Skeletal muscle satellite cell (primary cell): ENCODE measurements at regions not wholly inside any gene's neighbourhood (a gene's known extent, or its start where the extent isn't known, plus 50 kb on each side); places are given as distances from the start of the nearest gene placed in this dataset.

ENCODE experiments used
- H3K27me3 ChIP-seq: 2 replicates; pipeline ENCODE4 v1.7.0; 2013; ENCODE audit warnings: low read length; ENCODE audit not compliant: control insufficient read depth, insufficient read depth
- H3K36me3 ChIP-seq: 2 replicates; pipeline ENCODE4 v1.7.0; 2013; ENCODE audit warnings: mild to moderate bottlenecking, control low read depth, low read length; ENCODE audit not compliant: insufficient read depth
- H3K4me1 ChIP-seq: 2 replicates; pipeline ENCODE4 v1.7.0; 2013; ENCODE audit warnings: low read length; ENCODE audit not compliant: control insufficient read depth, insufficient read depth
- H3K4me2 ChIP-seq: 2 replicates; pipeline ENCODE4 v1.7.0; 2013; ENCODE audit warnings: mild to moderate bottlenecking, low read length
- H3K4me3 ChIP-seq: 2 replicates; pipeline ENCODE4 v1.7.0; 2013; ENCODE audit warnings: low read length
- H3K9ac ChIP-seq: 2 replicates; pipeline ENCODE4 v1.7.0; 2013; ENCODE audit warnings: mild to moderate bottlenecking, low read depth, low read length, moderate library complexity
- H3K9me3 ChIP-seq: replicated peaks from 2 replicates; pipeline ENCODE4 v1.7.0; 2013; ENCODE audit warnings: mild to moderate bottlenecking, control low read depth, low read length

DNA sequence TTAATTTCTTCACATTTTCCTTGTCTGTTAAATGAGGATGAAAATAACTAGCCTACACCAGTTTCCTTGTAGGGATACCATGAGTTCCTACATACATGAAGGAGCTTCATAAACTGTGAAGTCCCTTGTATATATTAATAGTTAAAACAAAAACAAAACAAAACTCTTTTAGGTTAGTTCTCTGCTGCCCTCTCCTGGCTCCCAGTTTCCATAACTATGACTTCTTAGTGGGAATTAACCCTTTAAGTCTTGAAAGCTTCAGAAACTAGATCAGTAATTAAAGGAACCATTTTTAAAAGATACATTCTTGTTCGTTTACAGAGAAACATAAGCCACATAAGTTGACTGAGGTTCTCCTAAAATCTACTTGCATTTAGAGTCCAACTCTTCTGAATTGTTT, 500.0 kb upstream of the C9orf72 start:
- H3K27me3 ChIP-seq = no peaks in the 10 kb centered on the region
- H3K9me3 ChIP-seq = no peaks in the 10 kb centered on the region
- no peak overlapping the region for H3K4me2 ChIP-seq
- no peak overlapping the region for H3K4me3 ChIP-seq
- no peaks in the 10 kb centered on the region for H3K36me3 ChIP-seq
- H3K9ac ChIP-seq = no peak overlapping the region
- H3K4me1 ChIP-seq = no peaks in the 10 kb centered on the region

DNA sequence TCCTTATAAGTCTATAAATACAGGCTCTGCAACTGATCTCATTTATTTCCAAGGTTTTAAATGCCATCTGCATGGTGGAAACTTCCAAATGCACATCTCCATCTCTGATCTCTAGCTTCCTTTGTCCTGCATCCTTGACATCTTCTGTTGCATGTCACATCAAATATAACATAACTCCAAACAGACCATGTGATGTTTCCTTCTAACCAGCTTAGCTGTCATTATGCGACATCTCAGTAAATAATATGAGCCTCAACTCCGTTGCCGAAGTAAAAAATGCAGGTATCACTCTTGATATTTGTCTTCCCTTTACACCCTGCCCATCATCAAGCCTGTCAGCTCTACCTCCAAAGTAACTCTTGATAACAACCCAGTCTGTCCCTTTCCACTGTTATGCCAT, 506.4 kb upstream of the C9orf72 start:
- Histone ChIP-seq H3K9ac (no peak overlapping the region), H3K4me2 (no peak overlapping the region), H3K27me3 (peaks cover 3% of the 10 kb centered on the region), H3K4me3 (no peak overlapping the region), H3K9me3 (no peaks in the 10 kb centered on the region), H3K4me1 (no peaks in the 10 kb centered on the region), H3K36me3 (no peaks in the 10 kb centered on the region)

DNA sequence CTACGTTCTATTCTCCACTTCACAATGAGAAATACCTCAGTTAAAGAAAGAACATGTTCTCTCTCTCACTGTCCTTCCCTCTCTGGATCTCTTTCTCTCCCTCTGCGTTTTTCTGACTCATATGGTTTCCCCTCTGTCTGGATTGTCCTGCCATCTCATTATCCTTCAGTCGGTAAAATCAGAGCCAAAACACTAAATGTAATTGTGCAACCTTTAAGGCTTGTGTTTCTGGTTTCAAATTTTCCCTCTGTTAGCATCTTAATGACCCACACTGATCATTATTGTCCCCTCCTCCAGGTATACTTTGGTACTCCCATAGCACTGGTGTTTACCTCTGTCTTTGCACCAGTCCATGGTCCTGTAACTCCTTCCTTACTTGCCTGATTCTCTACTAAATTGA, 509.4 kb upstream of the C9orf72 start:
- H3K36me3 ChIP-seq = no peaks in the 10 kb centered on the region
- H3K27me3 ChIP-seq = peaks cover 3% of the 10 kb centered on the region
- no peak overlapping the region for H3K4me2 ChIP-seq
- no peaks in the 10 kb centered on the region for H3K9me3 ChIP-seq
- H3K9ac ChIP-seq = no peak overlapping the region
- H3K4me3 ChIP-seq = no peak overlapping the region
- no peaks in the 10 kb centered on the region for H3K4me1 ChIP-seq

- H3K27me3 ChIP-seq = no peaks in the 10 kb centered on the region
Measured at GRCh38 chr9:28086881-28087280, 513.6 kb upstream of the C9orf72 start.

GRCh38 chr9:28092981-28093936, 520.0 kb upstream of the C9orf72 start:
- H3K27me3 ChIP-seq = no peaks in the 10 kb centered on the region
- no peak overlapping the region for H3K9ac ChIP-seq
- no peak overlapping the region for H3K4me2 ChIP-seq
- no peaks in the 10 kb centered on the region for H3K9me3 ChIP-seq
- H3K4me3 ChIP-seq = no peak overlapping the region
- H3K36me3 ChIP-seq = no peaks in the 10 kb centered on the region
- no peaks in the 10 kb centered on the region for H3K4me1 ChIP-seq

More at GRCh38 chr9:28086881-28087280, 513.6 kb upstream of the C9orf72 start:
- no peak overlapping the region for H3K9ac ChIP-seq
- H3K4me3 ChIP-seq = no peak overlapping the region
- H3K36me3 ChIP-seq = no peaks in the 10 kb centered on the region
- no peaks in the 10 kb centered on the region for H3K4me1 ChIP-seq
- H3K4me2 ChIP-seq = no peak overlapping the region
- H3K9me3 ChIP-seq = no peaks in the 10 kb centered on the region

DNA sequence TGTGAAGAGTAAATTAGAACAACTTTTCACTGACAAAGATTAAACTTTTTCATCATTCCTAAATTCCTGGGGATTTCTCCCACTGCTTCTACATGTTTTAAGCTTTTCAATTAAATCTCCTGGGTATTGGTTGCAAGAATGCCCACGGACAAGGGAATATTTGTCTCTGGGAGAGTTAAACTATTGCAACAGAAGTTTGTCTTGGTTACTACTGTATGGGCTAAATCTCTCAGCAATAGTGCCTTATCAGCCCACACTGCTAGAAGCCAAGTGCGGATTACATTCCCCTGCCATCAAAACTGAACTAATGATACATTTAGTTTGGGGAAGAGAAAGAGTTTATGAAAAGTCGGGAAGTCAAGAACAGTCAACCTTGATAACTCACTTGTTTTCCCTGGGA, 528.2 kb upstream of the C9orf72 start:
- no peaks in the 10 kb centered on the region for H3K27me3 ChIP-seq
- no peaks in the 10 kb centered on the region for H3K4me1 ChIP-seq
- H3K4me2 ChIP-seq = no peak overlapping the region
- no peak overlapping the region for H3K9ac ChIP-seq
- H3K36me3 ChIP-seq = no peaks in the 10 kb centered on the region
- no peaks in the 10 kb centered on the region for H3K9me3 ChIP-seq
- H3K4me3 ChIP-seq = no peak overlapping the region

- no peaks in the 10 kb centered on the region for H3K27me3 ChIP-seq
- no peak overlapping the region for H3K4me2 ChIP-seq
- H3K4me3 ChIP-seq = no peak overlapping the region
- no peaks in the 10 kb centered on the region for H3K4me1 ChIP-seq
- H3K36me3 ChIP-seq = no peaks in the 10 kb centered on the region
- no peaks in the 10 kb centered on the region for H3K9me3 ChIP-seq
- no peak overlapping the region for H3K9ac ChIP-seq
Measured at GRCh38 chr9:28105001-28105400, 531.7 kb upstream of the C9orf72 start.

DNA sequence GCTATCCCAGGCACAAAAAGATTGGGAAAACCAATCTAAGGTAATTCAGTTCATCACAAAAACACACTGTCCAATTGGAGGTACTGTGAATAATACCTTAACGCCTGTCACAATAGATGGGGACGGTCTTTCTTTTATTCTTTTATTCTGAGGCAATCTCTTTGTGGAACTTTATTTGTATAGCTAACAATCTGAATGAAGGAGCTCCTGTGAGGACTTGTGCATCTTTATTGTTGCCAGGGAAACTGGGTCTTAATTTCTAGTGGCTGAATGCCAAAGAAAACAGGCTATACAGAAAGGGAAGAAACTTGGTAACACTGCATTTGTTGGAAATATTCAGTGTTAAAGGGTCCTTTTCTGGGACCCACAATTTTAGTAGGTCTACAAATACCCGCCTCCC, 546.9 kb upstream of the C9orf72 start:
- Histone ChIP-seq H3K4me3 (no peak overlapping the region), H3K4me1 (no peaks in the 10 kb centered on the region), H3K4me2 (no peak overlapping the region), H3K36me3 (no peaks in the 10 kb centered on the region), H3K9me3 (no peaks in the 10 kb centered on the region), H3K9ac (no peak overlapping the region), H3K27me3 (no peaks in the 10 kb centered on the region)

GRCh38 chr9:28120626-28121025, 547.3 kb upstream of the C9orf72 start:
- no peaks in the 10 kb centered on the region for H3K27me3 ChIP-seq
- H3K4me3 ChIP-seq = no peak overlapping the region
- no peak overlapping the region for H3K4me2 ChIP-seq
- no peaks in the 10 kb centered on the region for H3K36me3 ChIP-seq
- no peaks in the 10 kb centered on the region for H3K9me3 ChIP-seq
- H3K9ac ChIP-seq = no peak overlapping the region
- H3K4me1 ChIP-seq = no peaks in the 10 kb centered on the region

DNA sequence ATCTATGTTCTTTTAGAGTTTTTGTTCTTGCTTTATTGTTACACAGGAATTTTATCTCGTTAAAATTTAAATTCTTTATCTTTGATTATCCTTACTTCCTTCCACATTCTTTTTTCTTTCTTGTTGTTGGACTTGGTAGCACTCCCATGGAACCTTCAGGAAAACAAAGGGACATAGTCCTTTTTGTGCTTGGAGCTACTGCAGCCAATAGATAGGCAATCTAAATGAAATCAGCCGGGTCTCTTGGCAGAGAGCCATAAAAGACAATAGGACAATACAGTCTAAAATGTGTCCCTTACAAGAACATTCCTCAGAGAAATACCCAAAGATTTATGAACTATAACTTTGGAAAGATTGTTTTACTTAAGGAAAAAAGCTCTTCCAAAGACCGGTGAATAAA, 548.1 kb upstream of the C9orf72 start:
- H3K4me1 ChIP-seq = no peaks in the 10 kb centered on the region
- H3K4me3 ChIP-seq = no peak overlapping the region
- H3K4me2 ChIP-seq = no peak overlapping the region
- no peaks in the 10 kb centered on the region for H3K9me3 ChIP-seq
- no peaks in the 10 kb centered on the region for H3K36me3 ChIP-seq
- no peaks in the 10 kb centered on the region for H3K27me3 ChIP-seq
- H3K9ac ChIP-seq = no peak overlapping the region

GRCh38 chr9:28124917-28125316, 551.6 kb upstream of the C9orf72 start:
- H3K9me3 ChIP-seq = no peaks in the 10 kb centered on the region
- no peaks in the 10 kb centered on the region for H3K4me1 ChIP-seq
- H3K4me3 ChIP-seq = no peak overlapping the region
- H3K4me2 ChIP-seq = no peak overlapping the region
- no peaks in the 10 kb centered on the region for H3K27me3 ChIP-seq
- H3K9ac ChIP-seq = no peak overlapping the region
- no peaks in the 10 kb centered on the region for H3K36me3 ChIP-seq

DNA sequence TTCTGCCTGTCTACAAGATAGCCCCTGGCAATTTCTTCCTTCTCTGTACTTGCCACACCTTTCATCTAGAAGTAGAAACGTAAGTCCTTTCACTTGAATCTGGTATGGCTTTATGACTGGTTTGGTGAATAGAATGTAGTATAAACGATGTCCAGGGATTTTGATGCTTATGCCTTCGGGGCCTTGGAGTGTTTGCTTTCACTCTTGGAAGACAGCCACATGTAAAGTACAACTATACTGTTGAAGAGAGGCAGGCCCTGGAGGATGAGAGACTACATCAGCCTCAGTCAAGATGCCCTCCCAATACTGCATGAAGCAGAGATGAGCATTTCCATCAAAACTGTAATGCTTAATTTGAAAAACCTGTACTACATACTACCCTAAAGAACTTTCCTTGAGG, 553.8 kb upstream of the C9orf72 start:
- Histone ChIP-seq H3K9ac (no peak overlapping the region), H3K9me3 (no peaks in the 10 kb centered on the region), H3K36me3 (no peaks in the 10 kb centered on the region), H3K27me3 (no peaks in the 10 kb centered on the region), H3K4me2 (no peak overlapping the region), H3K4me1 (no peaks in the 10 kb centered on the region), H3K4me3 (no peak overlapping the region)
